Gastroesophageal sphincter (tissue), 3 donors: ENCODE measurements at regions not wholly inside any gene's neighbourhood (a gene's known extent, or its start where the extent isn't known, plus 50 kb on each side); places are given as distances from the start of the nearest gene placed in this dataset.
"Not testable (repeated sequence)": the region's sequence is repeated elsewhere in the genome, so short reads cannot be mapped to it uniquely, and the experiment has no call there.

Experiments
- EP300 ChIP-seq: sonication (generic); formaldehyde crosslinking; IDR thresholded peaks from one replicate; pipeline ENCODE4 v1.6.1; 2017; ENCODE audit warnings: antibody characterized with exemption, mild to moderate bottlenecking
- POLR2A ChIP-seq, 2 donors: fragments of 450-650 bp; IDR thresholded peaks; one replicate each; pipeline ENCODE4 v1.6.1; 2017; ENCODE audit warnings: antibody characterized with exemption in 2 of 2, mild to moderate bottlenecking in 2 of 2, moderate library complexity in 1 of 2
- TF ChIP-seq, protein P1 (sequence below), 4 experiments: fragments of 200-600 bp in 2 of 4; fragments of 450-650 bp in 2 of 4; sonication (generic) in 1 of 4; IDR thresholded peaks; one replicate each; pipeline ENCODE4 v1.5.1; 2017 to 2019; ENCODE audit warnings: antibody characterized with exemption in 4 of 4, mild to moderate bottlenecking in 2 of 4, moderate library complexity in 2 of 4

DNA sequence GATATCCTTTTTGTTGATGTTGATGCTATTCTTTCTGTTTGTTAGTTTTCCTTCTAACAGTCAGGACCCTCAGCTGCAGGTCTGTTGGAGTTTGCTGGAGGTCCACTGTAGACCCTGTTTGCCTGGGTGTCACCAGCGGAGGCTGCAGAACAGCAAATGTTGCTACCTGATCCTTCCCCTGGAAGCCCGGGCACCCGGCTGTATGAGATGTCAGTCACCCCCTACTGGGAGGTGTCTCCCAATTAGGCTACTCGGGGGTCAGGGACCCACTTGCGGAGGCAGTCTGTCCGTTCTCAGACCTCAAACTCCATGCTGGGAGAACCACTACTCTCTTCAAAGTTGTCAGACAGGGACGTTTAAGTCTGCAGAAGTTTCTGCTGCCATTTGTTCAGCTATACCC lies 383.4 kb downstream of the HLX start:
- TF ChIP-seq, protein P1, sequence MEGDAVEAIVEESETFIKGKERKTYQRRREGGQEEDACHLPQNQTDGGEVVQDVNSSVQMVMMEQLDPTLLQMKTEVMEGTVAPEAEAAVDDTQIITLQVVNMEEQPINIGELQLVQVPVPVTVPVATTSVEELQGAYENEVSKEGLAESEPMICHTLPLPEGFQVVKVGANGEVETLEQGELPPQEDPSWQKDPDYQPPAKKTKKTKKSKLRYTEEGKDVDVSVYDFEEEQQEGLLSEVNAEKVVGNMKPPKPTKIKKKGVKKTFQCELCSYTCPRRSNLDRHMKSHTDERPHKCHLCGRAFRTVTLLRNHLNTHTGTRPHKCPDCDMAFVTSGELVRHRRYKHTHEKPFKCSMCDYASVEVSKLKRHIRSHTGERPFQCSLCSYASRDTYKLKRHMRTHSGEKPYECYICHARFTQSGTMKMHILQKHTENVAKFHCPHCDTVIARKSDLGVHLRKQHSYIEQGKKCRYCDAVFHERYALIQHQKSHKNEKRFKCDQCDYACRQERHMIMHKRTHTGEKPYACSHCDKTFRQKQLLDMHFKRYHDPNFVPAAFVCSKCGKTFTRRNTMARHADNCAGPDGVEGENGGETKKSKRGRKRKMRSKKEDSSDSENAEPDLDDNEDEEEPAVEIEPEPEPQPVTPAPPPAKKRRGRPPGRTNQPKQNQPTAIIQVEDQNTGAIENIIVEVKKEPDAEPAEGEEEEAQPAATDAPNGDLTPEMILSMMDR (IDR thresholded peaks at IDR 0.05), result not testable (repeated sequence)
- not testable (repeated sequence) for TF ChIP-seq EP300; POLR2A (IDR thresholded peaks at IDR 0.05)
